ENCODE measurements at regions not wholly inside any gene's neighbourhood (a gene's known extent, or its start where the extent isn't known, plus 50 kb on each side); places are given as distances from the start of the nearest gene placed in this dataset.
"Not testable (repeated sequence)": the region's sequence is repeated elsewhere in the genome, so short reads cannot be mapped to it uniquely, and the experiment has no call there.

GRCh38 chr9:88821033-88821745, 170.1 kb upstream of the S1PR3 start:
- DNase-seq = no peak

- DNase-seq = no peak
These were observed 169.5 kb upstream of the S1PR3 start for GRCh38 chr9:88821746-88822106.

DNA sequence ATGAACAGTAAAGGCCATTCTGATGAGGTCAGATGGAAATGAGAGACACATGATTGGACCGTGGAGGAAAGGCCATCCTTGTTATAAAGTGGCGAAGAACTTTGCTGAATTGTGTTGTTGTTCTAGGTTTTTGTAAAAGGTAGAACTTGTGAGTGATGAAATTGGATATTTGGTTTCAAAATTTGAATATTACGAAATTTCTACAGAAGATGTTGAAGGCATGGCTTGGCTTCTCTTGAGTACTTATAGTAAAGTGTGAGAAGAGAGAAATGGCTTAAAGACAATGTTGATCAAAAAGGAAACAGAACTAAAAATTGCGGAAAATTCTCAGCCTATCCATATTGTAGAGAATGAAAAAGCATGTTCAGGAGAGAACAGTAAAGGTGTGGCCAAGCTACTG, 166.6 kb upstream of the S1PR3 start:
- no peak for DNase-seq

GRCh38 chr9:88826181-88826580, 165.1 kb upstream of the S1PR3 start:
- DNase-seq = no peak

GRCh38 chr9:88826771-88827181, 164.5 kb upstream of the S1PR3 start:
- peak; percentile 94 for DNase-seq

GRCh38 chr9:88828018-88828417, 163.2 kb upstream of the S1PR3 start:
- DNase-seq = no peak

GRCh38 chr9:88828492-88828974, 162.7 kb upstream of the S1PR3 start:
- DNase-seq = no peak

GRCh38 chr9:88829276-88829675, 162.0 kb upstream of the S1PR3 start:
- no peak for DNase-seq

GRCh38 chr9:88831713-88832407, 159.4 kb upstream of the S1PR3 start:
- no peak for DNase-seq

GRCh38 chr9:88833946-88834345, 157.3 kb upstream of the S1PR3 start:
- DNase-seq = no peak

GRCh38 chr9:88835038-88835466, 156.2 kb upstream of the S1PR3 start:
- peak; percentile 66 for DNase-seq

- DNase-seq = no peak
These were observed 155.5 kb upstream of the S1PR3 start for GRCh38 chr9:88835772-88836171.

- no peak for DNase-seq
These were observed 153.5 kb upstream of the S1PR3 start for GRCh38 chr9:88837731-88838130.

DNA sequence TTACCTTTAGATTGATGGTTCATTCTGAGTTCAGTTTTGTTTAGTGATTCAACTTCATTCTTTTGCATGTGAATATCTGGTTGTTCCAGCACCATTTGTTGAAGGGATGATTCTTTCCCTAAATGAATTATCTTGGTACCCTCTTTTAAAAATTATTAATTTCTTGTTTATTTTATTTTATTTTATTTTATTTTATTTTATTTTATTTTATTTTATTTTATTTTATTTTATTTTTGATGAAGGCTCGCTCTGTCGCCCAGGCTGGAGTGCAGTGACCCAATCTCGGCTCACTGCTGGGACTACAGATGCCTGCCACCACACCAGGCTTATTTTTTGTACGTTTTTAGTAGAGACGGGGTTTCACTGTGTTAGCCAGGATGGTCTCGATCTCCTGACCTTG, 141.4 kb upstream of the S1PR3 start:
- not testable (repeated sequence) for DNase-seq

GRCh38 chr9:88852794-88853193, 138.5 kb upstream of the S1PR3 start:
- DNase-seq = peak; percentile 88

GRCh38 chr9:88870627-88871026, 120.6 kb upstream of the S1PR3 start:
- DNase-seq = no peak

DNA sequence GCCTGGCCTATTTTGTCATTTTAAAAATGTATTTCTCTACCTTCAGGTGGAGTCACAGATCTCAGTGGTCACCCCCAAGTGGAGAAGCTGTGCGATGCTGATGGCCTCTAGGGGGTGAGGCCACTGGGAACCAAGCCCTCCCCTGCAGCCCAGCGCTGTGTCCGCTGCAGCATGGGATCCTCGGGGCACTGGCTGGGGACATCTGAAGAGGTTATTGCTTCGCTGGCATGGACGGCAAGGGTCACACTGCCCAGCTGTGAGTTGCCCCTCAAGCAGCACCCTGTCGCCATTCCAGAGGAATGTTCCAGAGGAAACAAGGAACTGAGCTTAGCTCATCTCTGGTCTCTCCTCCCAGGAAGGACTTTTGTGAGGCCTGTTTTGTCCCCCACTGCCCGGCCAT, 119.6 kb upstream of the S1PR3 start:
- DNase-seq = no peak

DNA sequence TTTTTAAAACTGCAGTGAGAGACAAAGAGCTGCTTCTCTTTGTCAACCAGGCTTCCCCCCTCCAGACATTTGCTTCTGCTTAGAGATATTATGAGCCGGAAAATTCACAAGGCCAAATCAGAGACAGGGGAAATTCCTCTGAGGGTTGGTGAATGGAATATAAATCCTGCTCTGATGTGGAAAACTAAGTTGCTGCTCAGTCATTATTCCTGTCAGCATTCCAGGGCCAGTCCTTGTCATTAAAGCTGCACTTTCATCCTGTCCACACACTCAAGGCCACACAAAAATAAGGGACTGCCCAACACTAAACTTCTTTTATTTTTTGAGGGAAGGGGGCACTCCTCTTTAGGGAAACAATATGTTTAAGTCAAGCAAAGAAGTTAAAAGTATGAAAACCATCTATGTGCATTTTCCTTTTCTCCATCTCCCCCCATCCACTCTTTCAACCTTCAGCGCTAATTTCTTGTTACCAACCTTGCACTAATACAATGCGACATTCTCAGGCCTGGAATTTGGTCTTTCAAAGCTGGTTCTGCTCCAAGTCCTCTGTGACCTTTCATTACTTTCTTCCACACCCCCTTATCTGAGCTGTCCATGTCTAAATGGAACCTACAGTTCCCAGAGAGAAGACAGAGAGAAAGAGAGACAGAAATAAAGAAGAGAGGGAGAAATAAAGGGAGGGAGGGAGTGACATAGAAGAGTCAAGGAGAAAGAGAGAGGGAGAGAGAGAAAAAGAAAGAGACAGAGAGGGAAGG, 118.9 kb upstream of the S1PR3 start:
- peak; percentile 25 for DNase-seq

- no peak for DNase-seq
These were observed 117.6 kb upstream of the S1PR3 start for GRCh38 chr9:88873635-88874034.

DNA sequence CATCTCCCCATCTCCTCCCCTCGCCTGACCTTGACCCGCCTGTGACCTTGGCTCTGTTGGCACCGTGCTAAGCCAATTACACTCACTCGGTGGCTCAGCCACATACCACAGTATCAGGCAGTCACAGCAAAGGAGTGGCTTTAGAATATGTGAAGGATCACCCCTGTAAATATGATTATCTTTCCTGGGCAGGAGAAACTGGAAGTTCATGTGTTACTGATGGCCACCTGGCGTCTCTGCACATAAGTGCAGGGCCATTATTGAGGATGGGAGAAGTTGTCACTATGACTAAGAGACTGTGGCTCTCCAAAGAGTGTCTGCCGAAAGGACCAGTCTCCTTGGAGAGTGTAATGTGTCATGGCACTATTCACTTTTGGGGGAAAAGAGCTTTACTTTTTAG, 116.9 kb upstream of the S1PR3 start:
- no peak for DNase-seq

DNA sequence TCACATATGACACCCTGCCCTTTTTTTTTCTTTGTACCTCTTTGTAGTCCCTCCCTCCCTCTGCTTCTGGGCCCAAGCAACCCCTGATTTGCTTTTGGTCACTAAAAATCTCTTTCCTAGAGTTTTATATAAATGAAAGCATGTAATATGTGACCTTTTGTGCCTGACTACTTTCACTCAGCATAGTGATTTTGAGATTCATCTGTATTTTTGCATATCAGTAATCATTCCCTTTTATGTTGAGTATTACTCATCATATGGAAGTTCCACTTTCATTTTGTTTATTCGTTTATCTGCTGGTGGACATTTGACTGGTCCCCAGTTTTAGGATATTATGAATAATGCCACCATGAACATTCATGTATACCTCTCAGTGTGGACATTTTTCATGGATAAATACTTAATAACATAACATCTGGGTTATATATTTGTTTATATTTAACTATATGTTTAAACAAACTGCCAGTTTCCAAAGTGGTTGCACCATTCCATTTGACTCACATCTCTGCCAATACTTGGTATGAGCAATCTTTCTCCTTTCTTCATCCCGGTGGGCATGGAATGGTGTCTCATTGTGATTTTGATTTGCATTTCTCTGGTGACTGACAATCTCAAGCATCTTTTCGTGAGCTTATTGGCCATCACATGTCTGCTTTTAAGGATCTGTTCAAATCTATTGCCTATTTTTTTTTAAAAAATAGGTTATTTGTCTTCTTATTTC, 115.7 kb upstream of the S1PR3 start:
- no peak for DNase-seq

DNA sequence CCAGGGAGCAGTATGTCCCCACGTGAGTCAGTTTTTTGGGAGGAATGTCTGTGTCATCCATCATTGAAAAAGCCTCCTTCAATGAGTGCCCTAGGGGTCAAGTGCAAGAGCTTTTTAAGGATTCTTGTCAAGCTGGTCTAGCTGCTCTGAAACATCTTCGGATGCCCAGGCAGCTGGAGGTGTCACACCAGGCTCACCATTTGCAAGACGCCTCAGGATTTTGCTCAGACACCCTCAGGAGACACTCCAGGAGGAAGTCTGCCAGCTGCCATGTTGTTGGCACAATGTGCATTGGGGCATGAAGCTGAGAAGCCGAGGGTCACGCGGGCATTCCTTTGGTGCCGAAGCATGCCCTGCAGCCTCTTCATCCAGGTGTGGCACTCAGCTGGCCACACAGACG, 111.1 kb upstream of the S1PR3 start:
- no peak for DNase-seq

DNA sequence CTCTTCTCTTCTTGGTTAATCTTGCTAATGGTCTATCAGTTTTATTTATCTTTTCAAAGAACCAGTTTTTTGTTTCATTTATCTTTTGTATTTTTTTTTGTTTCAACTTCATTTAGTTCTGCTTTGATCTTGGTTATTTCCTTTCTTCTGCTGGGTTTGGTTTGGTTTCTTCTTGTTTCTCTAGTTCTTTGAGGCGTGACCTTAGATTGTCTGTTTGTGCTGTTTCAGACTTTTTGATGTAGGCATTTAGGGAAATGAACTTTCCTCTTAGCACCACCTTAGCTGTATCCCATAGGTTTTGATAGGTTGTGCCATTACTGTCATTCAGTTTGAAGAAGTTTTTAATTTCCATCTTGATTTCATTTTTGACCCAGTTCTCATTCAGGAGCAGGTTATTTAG, 107.0 kb upstream of the S1PR3 start:
- DNase-seq = not testable (repeated sequence)

Measured in fibroblast of skin of right quadriceps (primary cell).